ENCODE measurements at regions not wholly inside any gene's neighbourhood (a gene's known extent, or its start where the extent isn't known, plus 50 kb on each side); places are given as distances from the start of the nearest gene placed in this dataset.

DNA sequence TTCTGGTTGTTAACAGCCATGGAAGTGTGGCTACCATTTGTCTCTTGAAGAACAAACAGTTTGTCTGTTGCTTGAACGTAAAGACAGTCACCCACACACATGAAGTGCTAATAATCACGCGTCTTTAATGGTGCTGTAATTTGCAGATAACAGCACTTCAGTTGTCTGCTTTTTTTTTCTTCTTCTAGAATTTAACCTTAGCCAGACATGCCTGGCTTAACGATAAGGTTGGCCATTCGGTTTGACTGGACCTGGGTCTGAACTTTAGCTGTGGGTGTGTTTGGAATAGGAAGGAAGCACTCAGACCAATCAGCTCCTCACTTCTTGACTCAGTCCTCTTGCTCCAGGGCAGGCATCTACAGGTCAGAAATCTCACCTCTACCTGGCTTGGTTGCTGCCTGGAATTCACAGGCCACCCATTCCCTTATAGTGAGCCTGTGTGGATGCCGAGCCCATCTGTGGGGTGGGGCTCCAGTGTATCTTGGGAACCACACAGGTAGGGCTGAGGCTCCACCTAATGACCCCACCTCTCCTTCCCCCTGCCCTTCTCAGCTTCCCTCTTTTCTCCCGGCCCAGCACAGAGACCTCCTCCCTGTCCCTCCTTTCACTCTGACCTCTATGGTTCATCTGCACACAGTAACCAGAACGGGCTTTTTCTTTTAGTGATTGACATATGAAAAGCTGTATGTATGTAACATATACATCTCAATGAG lies 246.4 kb upstream of the PWP1 start:
- Histone ChIP-seq H3K9me3 (ENCODE audit: insufficient read depth, low read depth, low read length) (no peaks in the 10 kb centered on the region), H3K27me3 (ENCODE audit: insufficient read depth, low read length, poor library complexity, severe bottlenecking) (no peaks in the 10 kb centered on the region), H2AFZ (ENCODE audit: low read length) (no peak overlapping the region), H3K79me2 (ENCODE audit: insufficient read depth, low read length) (no peaks in the 10 kb centered on the region), H3K4me2 (ENCODE audit: low read depth, low read length, poor library complexity, severe bottlenecking) (no peak overlapping the region), H3K9ac (ENCODE audit: low read depth, low read length, poor library complexity, severe bottlenecking) (no peak overlapping the region), H3K36me3 (ENCODE audit: insufficient read depth, low read length) (no peaks in the 10 kb centered on the region), H3K4me1 (ENCODE audit: insufficient read depth, low read length, poor library complexity, severe bottlenecking) (no peaks in the 10 kb centered on the region), H3K9me2 (replicated peaks; ENCODE audit: low read depth, low read length) (no peaks in the 10 kb centered on the region), H4K20me1 (ENCODE audit: insufficient read depth, low read length, poor library complexity, severe bottlenecking) (no peaks in the 10 kb centered on the region), H3F3A (ENCODE audit: low read depth) (no peaks in the 10 kb centered on the region), H3K4me3 (ENCODE audit: low read length, poor library complexity, severe bottlenecking) (no peak overlapping the region)
- TF ChIP-seq, protein P1, sequence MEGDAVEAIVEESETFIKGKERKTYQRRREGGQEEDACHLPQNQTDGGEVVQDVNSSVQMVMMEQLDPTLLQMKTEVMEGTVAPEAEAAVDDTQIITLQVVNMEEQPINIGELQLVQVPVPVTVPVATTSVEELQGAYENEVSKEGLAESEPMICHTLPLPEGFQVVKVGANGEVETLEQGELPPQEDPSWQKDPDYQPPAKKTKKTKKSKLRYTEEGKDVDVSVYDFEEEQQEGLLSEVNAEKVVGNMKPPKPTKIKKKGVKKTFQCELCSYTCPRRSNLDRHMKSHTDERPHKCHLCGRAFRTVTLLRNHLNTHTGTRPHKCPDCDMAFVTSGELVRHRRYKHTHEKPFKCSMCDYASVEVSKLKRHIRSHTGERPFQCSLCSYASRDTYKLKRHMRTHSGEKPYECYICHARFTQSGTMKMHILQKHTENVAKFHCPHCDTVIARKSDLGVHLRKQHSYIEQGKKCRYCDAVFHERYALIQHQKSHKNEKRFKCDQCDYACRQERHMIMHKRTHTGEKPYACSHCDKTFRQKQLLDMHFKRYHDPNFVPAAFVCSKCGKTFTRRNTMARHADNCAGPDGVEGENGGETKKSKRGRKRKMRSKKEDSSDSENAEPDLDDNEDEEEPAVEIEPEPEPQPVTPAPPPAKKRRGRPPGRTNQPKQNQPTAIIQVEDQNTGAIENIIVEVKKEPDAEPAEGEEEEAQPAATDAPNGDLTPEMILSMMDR (conservative IDR thresholded peaks at IDR 0.05; ENCODE audit: low read length) = no peak
- TF ChIP-seq EZH2phosphoT487 (IDR thresholded peaks at IDR 0.05; ENCODE audit: borderline replicate concordance) = no peak

DNA sequence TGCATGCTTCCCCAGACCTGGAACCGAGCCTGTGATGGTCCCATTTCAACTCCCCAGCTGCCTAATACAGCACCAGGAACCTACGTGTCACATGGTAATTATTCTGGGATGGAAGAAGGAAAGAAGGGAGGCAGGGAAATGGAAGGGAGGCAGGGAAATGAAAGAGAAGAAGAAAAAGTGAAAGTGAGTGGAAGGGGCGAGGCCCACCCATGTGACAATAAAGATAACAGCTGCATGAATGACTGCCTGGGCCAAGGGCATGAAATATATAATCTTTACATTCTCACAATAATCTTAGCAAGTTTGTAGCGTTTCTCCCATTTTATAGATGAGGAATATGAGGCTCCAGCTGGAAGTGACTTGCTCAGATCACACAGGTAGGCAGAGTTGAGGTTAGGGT lies 245.0 kb upstream of the PWP1 start:
- H3K4me2 ChIP-seq (ENCODE audit: low read depth, low read length, poor library complexity, severe bottlenecking) = no peak overlapping the region
- H3K27me3 ChIP-seq (ENCODE audit: insufficient read depth, low read length, poor library complexity, severe bottlenecking) = no peaks in the 10 kb centered on the region
- H3K4me3 ChIP-seq (ENCODE audit: low read length, poor library complexity, severe bottlenecking) = no peak overlapping the region
- TF ChIP-seq, protein P1 (conservative IDR thresholded peaks at IDR 0.05; ENCODE audit: low read length) = no peak
- no peak for TF ChIP-seq EZH2phosphoT487 (IDR thresholded peaks at IDR 0.05; ENCODE audit: borderline replicate concordance)
- no peaks in the 10 kb centered on the region for H3K79me2 ChIP-seq (ENCODE audit: insufficient read depth, low read length)
- H4K20me1 ChIP-seq (ENCODE audit: insufficient read depth, low read length, poor library complexity, severe bottlenecking) = no peaks in the 10 kb centered on the region
- H3K9ac ChIP-seq (ENCODE audit: low read depth, low read length, poor library complexity, severe bottlenecking) = no peak overlapping the region
- no peaks in the 10 kb centered on the region for H3F3A ChIP-seq (ENCODE audit: low read depth)
- H2AFZ ChIP-seq (ENCODE audit: low read length) = no peak overlapping the region
- H3K36me3 ChIP-seq (ENCODE audit: insufficient read depth, low read length) = no peaks in the 10 kb centered on the region
- no peaks in the 10 kb centered on the region for H3K4me1 ChIP-seq (ENCODE audit: insufficient read depth, low read length, poor library complexity, severe bottlenecking)
- H3K9me3 ChIP-seq (ENCODE audit: insufficient read depth, low read depth, low read length) = no peaks in the 10 kb centered on the region
- H3K9me2 ChIP-seq (replicated peaks; ENCODE audit: low read depth, low read length) = no peaks in the 10 kb centered on the region

DNA sequence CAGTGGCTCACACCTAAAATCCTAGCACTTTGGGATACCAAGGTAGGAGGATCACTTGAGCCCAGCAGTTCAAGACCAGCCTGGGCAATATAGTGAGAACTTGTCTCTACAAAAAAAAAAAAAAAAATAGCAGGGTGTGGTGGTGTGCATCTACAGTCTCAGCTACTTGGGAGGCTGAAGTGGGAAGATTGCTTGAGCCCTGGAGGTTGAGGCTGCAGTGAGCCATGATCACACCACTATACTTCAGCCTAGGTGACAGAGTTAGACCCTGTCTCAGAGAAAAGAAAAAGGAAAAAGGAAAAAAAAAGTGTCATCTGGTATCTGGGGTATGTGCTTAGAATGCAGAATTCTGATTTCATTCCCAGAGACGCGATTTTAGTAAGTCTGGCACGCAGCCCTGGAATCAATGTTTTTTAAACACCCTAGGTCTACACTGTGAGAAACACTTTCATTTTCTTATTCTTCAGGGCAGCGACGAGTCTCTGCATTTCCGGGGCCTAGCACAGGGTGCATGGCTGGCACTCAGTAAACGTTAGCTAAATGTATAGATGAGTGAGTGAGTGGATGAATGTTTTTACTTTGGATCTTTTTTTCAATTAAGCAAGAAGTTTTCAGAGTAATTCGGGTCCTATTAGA lies 243.8 kb upstream of the PWP1 start:
- Histone ChIP-seq H3K36me3 (ENCODE audit: insufficient read depth, low read length) (no peaks in the 10 kb centered on the region), H3F3A (ENCODE audit: low read depth) (no peaks in the 10 kb centered on the region), H3K9me3 (ENCODE audit: insufficient read depth, low read depth, low read length) (no peaks in the 10 kb centered on the region), H3K9ac (ENCODE audit: low read depth, low read length, poor library complexity, severe bottlenecking) (no peak overlapping the region), H3K9me2 (replicated peaks; ENCODE audit: low read depth, low read length) (no peaks in the 10 kb centered on the region), H3K4me3 (ENCODE audit: low read length, poor library complexity, severe bottlenecking) (no peak overlapping the region), H3K4me2 (ENCODE audit: low read depth, low read length, poor library complexity, severe bottlenecking) (no peak overlapping the region), H3K79me2 (ENCODE audit: insufficient read depth, low read length) (no peaks in the 10 kb centered on the region), H4K20me1 (ENCODE audit: insufficient read depth, low read length, poor library complexity, severe bottlenecking) (no peaks in the 10 kb centered on the region), H3K4me1 (ENCODE audit: insufficient read depth, low read length, poor library complexity, severe bottlenecking) (no peaks in the 10 kb centered on the region), H2AFZ (ENCODE audit: low read length) (no peak overlapping the region), H3K27me3 (ENCODE audit: insufficient read depth, low read length, poor library complexity, severe bottlenecking) (no peaks in the 10 kb centered on the region)
- TF ChIP-seq EZH2phosphoT487 (IDR thresholded peaks at IDR 0.05; ENCODE audit: borderline replicate concordance) = no peak
- TF ChIP-seq, protein P1 (conservative IDR thresholded peaks at IDR 0.05; ENCODE audit: low read length) = no peak
